H1 (cell line): ENCODE measurements at regions not wholly inside any gene's neighbourhood (a gene's known extent, or its start where the extent isn't known, plus 50 kb on each side); places are given as distances from the start of the nearest gene placed in this dataset.

ENCODE experiments used
- CTCF ChIA-PET: fragments of 300-600 bp; sonication (Branson Sonifier 250); formaldehyde crosslinking; loops from one replicate; lab custom pipeline; 2021; ENCODE audit not compliant: partially characterized antibody; lab: Charles Lee
- POLR2A ChIA-PET: fragments of 300-600 bp; sonication (Branson Sonifier 250); formaldehyde crosslinking; loops from one replicate; lab custom pipeline; 2021; ENCODE audit warnings: inconsistent platforms; ENCODE audit not compliant: partially characterized antibody; lab: Charles Lee
- DNase-seq, 2 experiments: peaks; one replicate each; pipeline versions ENCODE4 v3.0.0 to v3.0.0-alpha.2; 2010 to 2022; ENCODE audit warnings: low spot score in 2 of 2, low read depth in 1 of 2, mixed read lengths in 1 of 2
- FAIRE-seq: peaks from 2 replicates; lab custom pipeline; 2011; peaks lifted over from hg19 to GRCh38; lab: Jason Lieb, UNC
- H2AFZ ChIP-seq: 2 replicates; pipeline ENCODE4 v1.8.1; 2012; ENCODE audit warnings: low read length, inconsistent platforms
- H2AK5ac ChIP-seq: 2 replicates; pipeline ENCODE4 v1.6.1; 2013; ENCODE audit warnings: low read depth, low read length
- H2BK120ac ChIP-seq: replicated peaks from 2 replicates; pipeline ENCODE3; 2013; ENCODE audit warnings: low read depth, low read length, inconsistent platforms
- H2BK12ac ChIP-seq: 2 replicates; pipeline ENCODE4 v1.6.1; 2013; ENCODE audit warnings: low read depth, low read length
- H2BK15ac ChIP-seq: 2 replicates; pipeline ENCODE4 v1.6.1; 2013; ENCODE audit warnings: low read length
- H2BK20ac ChIP-seq: 2 replicates; pipeline ENCODE4 v1.6.1; 2013; ENCODE audit warnings: low read length
- H2BK5ac ChIP-seq: 2 replicates; pipeline ENCODE4 v1.6.1; 2013; ENCODE audit warnings: low read depth, low read length
- H3K14ac ChIP-seq: 2 replicates; pipeline ENCODE4 v1.6.1; 2013; ENCODE audit warnings: inconsistent platforms; ENCODE audit not compliant: insufficient read length
- H3K18ac ChIP-seq: 2 replicates; pipeline ENCODE4 v1.6.1; 2013; ENCODE audit warnings: low read length; ENCODE audit errors: extremely low read depth
- H3K23ac ChIP-seq: 2 replicates; pipeline ENCODE4 v1.6.1; 2013; ENCODE audit warnings: inconsistent platforms; ENCODE audit not compliant: insufficient read length
- H3K23me2 ChIP-seq: 2 replicates; pipeline ENCODE4 v1.6.1; 2013; ENCODE audit warnings: low read depth, low read length
- H3K27ac ChIP-seq: 2 replicates; pipeline ENCODE4 v1.6.1; 2011; ENCODE audit warnings: low read depth, low read length, inconsistent platforms
- H3K27me3 ChIP-seq, 4 experiments: replicated peaks in 1 of 4; 1 replicate in 1 of 4; 2 replicates in 3 of 4; pipeline versions ENCODE4 v1.6.1 to v1.8.1; 2011 to 2013; ENCODE audit warnings: low read length in 3 of 4, mild to moderate bottlenecking in 3 of 4, inconsistent platforms in 2 of 4, mixed read lengths in 2 of 4, moderate library complexity in 1 of 4; ENCODE audit not compliant: control insufficient read depth in 3 of 4, insufficient read depth in 3 of 4; ENCODE audit errors: extremely low read depth in 1 of 4
- H3K36me3 ChIP-seq, 4 experiments: 2 replicates each; pipeline versions ENCODE4 v1.6.1 to v1.8.1; 2011 to 2013; ENCODE audit warnings: mild to moderate bottlenecking in 4 of 4, low read length in 3 of 4, moderate library complexity in 2 of 4, control low read depth in 1 of 4, inconsistent platforms in 1 of 4; ENCODE audit not compliant: insufficient read depth in 4 of 4, control insufficient read depth in 2 of 4
- H3K4ac ChIP-seq: replicated peaks from 2 replicates; pipeline ENCODE3; 2013; ENCODE audit warnings: low read length, low read depth, mixed read lengths, inconsistent platforms; ENCODE audit not compliant: insufficient read length
- H3K4me1 ChIP-seq, 4 experiments: replicated peaks in 1 of 4; 1 replicate in 1 of 4; 2 replicates in 3 of 4; pipeline versions ENCODE4 v1.6.1 to v1.8.1; 2011 to 2013; ENCODE audit warnings: low read length in 3 of 4, inconsistent platforms in 2 of 4, mixed read lengths in 1 of 4; ENCODE audit not compliant: insufficient read depth in 4 of 4, control insufficient read depth in 3 of 4
- H3K4me2 ChIP-seq, 2 experiments: 2 replicates each; pipeline versions ENCODE4 v1.6.1 to v1.8.1; 2011 to 2013; ENCODE audit warnings: low read depth in 2 of 2, low read length in 2 of 2, control low read depth in 1 of 2, inconsistent platforms in 1 of 2, mild to moderate bottlenecking in 1 of 2; ENCODE audit not compliant: insufficient read depth in 1 of 2
- H3K4me3 ChIP-seq, 4 experiments: fragments of 200-600, 300-600 bp in 1 of 4; sonication (generic), shearing (Covaris generic), sonication (Bioruptor Twin) in 1 of 4; 2 replicates each; pipeline versions ENCODE4 v1.5.1 to v1.8.1; 2011 to 2016; ENCODE audit warnings: low read length in 4 of 4, low read depth in 3 of 4, control low read depth in 2 of 4, inconsistent platforms in 2 of 4, mild to moderate bottlenecking in 2 of 4, mixed read lengths in 1 of 4, moderate library complexity in 1 of 4; ENCODE audit not compliant: insufficient read depth in 2 of 4; ENCODE audit errors: extremely low read depth in 1 of 4
- H3K56ac ChIP-seq: replicated peaks from 2 replicates; pipeline ENCODE3; 2013; ENCODE audit warnings: low read depth, mild to moderate bottlenecking, mixed read lengths, low read length, inconsistent platforms; ENCODE audit not compliant: insufficient read length
- H3K79me1 ChIP-seq: 2 replicates; pipeline ENCODE4 v1.6.1; 2013; ENCODE audit warnings: low read depth, low read length, control low read depth
- H3K79me2 ChIP-seq, 2 experiments: 2 replicates each; pipeline versions ENCODE4 v1.6.1 to v1.8.1; 2012 to 2013; ENCODE audit warnings: low read length in 2 of 2, mild to moderate bottlenecking in 2 of 2, inconsistent platforms in 1 of 2; ENCODE audit not compliant: insufficient read depth in 2 of 2, control insufficient read depth in 1 of 2
- H3K9ac ChIP-seq, 4 experiments: replicated peaks in 1 of 4; 1 replicate in 1 of 4; 2 replicates in 3 of 4; pipeline versions ENCODE4 v1.6.1 to v1.8.1; 2011 to 2013; ENCODE audit warnings: low read depth in 3 of 4, low read length in 3 of 4, control low read depth in 2 of 4, mild to moderate bottlenecking in 2 of 4, moderate library complexity in 2 of 4, inconsistent platforms in 1 of 4; ENCODE audit errors: extremely low read depth in 1 of 4
- H3K9me3 ChIP-seq, 2 experiments: 2 replicates each; pipeline versions ENCODE4 v1.6.1 to v1.8.1; 2012 to 2013; ENCODE audit warnings: mild to moderate bottlenecking in 2 of 2, moderate library complexity in 2 of 2, control low read depth in 1 of 2, inconsistent platforms in 1 of 2, low read depth in 1 of 2, low read length in 1 of 2, mixed read lengths in 1 of 2; ENCODE audit not compliant: insufficient read depth in 2 of 2
- H4K20me1 ChIP-seq, 2 experiments: replicated peaks in 1 of 2; 2 replicates each; pipeline versions ENCODE3 to v1.8.1; 2011 to 2013; ENCODE audit warnings: inconsistent platforms in 2 of 2, low read length in 2 of 2, mild to moderate bottlenecking in 1 of 2; ENCODE audit not compliant: insufficient read depth in 2 of 2, control insufficient read depth in 1 of 2
- H4K5ac ChIP-seq: 2 replicates; pipeline ENCODE4 v1.6.1; 2013; ENCODE audit warnings: low read length, low read depth, mixed read lengths, inconsistent platforms; ENCODE audit not compliant: insufficient read length
- H4K8ac ChIP-seq: 2 replicates; pipeline ENCODE4 v1.8.0; 2013; ENCODE audit warnings: mild to moderate bottlenecking, moderate library complexity, low read length, inconsistent platforms; ENCODE audit not compliant: insufficient read depth; ENCODE audit errors: extremely low read depth
- H4K91ac ChIP-seq: replicated peaks from 2 replicates; pipeline ENCODE3; 2013; ENCODE audit warnings: low read length, mixed read lengths, inconsistent platforms; ENCODE audit not compliant: insufficient read length
- CTBP2 ChIP-seq: IDR thresholded peaks from 2 replicates; pipeline ENCODE4 v1.7.0; 2011; ENCODE audit warnings: borderline replicate concordance, mild to moderate bottlenecking, moderate library complexity, mixed read lengths, low read length; ENCODE audit not compliant: insufficient read depth, insufficient read length
- MAFK ChIP-seq: IDR thresholded peaks from 2 replicates; pipeline ENCODE4 v1.6.1; 2012; ENCODE audit warnings: low read depth, mild to moderate bottlenecking, improper control_type of control experiment, low read length
- RFX5 ChIP-seq: IDR thresholded peaks from 2 replicates; pipeline ENCODE4 v1.6.1; 2011; ENCODE audit warnings: low read depth, low read length, improper control_type of control experiment, borderline replicate concordance
- SIN3A ChIP-seq, 2 experiments: IDR thresholded peaks in 1 of 2; conservative IDR thresholded peaks in 1 of 2; 2 replicates each; pipeline ENCODE4 v1.6.1; 2011 to 2012; ENCODE audit warnings: low read length in 2 of 2, improper control_type of control experiment in 1 of 2, low read depth in 1 of 2, mild to moderate bottlenecking in 1 of 2
- SIX5 ChIP-seq: IDR thresholded peaks from 2 replicates; pipeline ENCODE4 v1.6.1; 2011; ENCODE audit warnings: mild to moderate bottlenecking, low read depth, low read length
- TAF1 ChIP-seq: IDR thresholded peaks from 2 replicates; pipeline ENCODE4 v1.6.1; 2011; ENCODE audit warnings: mild to moderate bottlenecking, low read depth, low read length
- WGBS, 2 experiments: shearing (Covaris generic) in 1 of 2; methylation state at CpG; one replicate each; pipeline versions ENCODE4 v1.1.6 to v1.1.7; 2013 to 2015; ENCODE audit warnings: low lambda C conversion rate in 2 of 2, mixed read lengths in 2 of 2, inconsistent platforms in 1 of 2, low coverage in 1 of 2, missing lambda C conversion rate in 1 of 2; ENCODE audit not compliant: insufficient replicate concordance in 2 of 2, insufficient coverage in 1 of 2, insufficient read length in 1 of 2; ENCODE audit errors: extremely low coverage in 1 of 2, missing lambda C conversion rate in 1 of 2; 5-methylcytosine and 5-hydroxymethylcytosine counted together
- TF ChIP-seq, protein P1 (sequence below): IDR thresholded peaks from 2 replicates; pipeline ENCODE4 v1.6.1; 2011; ENCODE audit warnings: low read length, improper control_type of control experiment

DNA sequence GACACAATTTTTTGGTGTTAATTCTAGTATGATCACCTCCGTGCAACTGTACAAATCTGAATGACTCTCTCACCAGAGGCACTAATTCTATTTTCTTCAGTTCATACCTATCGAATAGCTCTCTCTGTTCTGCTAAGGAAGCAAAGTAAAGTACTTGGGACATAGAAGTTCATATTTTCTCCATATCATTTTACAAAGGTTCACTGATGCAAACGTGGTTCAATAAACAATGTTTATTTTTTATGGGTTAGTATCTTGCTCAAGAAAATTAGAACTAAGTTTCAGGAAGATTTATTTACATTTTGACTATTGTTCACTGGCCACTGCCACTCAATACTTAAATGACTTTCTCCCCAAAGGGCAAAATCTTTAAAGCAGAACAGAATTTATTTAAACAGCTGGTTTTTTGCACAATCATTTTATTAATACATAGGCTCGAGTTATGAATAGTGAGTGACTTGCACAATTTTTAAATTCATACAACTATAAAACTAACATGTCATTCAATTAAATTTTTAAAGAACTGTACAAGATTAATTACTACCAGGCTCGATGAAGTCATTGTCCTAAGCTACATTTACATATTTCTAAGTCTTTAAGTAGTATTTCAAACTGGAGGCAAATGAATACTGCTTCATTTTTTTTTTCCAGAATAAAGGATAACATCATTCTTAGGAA is 255.8 kb downstream of the C16orf95 start:
- H3K18ac ChIP-seq, result no peak overlapping the region
- no peak overlapping the region for H2BK12ac ChIP-seq
- H3K79me1 ChIP-seq, result no peaks in the 10 kb centered on the region
- H4K20me1 ChIP-seq, result no peaks in the 10 kb centered on the region
- no peak overlapping the region for H3K9ac ChIP-seq
- no peak overlapping the region for H4K91ac ChIP-seq
- CTCF ChIA-PET, result interaction anchor here (0.6 to 5.5 kb wide), 26 partner anchors 9 to 1035 kb away, joined by 3 to 52 read pairs (median 4); no protein-coding TSS in a partner anchor
- H4K8ac ChIP-seq, result no peak overlapping the region
- H3K27ac ChIP-seq, result no peak overlapping the region
- H3K23me2 ChIP-seq, result no peaks in the 10 kb centered on the region; the same call in 1 of the 2 replicates
- no peak overlapping the region for H3K4me2 ChIP-seq
- H3K27me3 ChIP-seq, result no peaks in the 10 kb centered on the region
- TF ChIP-seq SIX5 (no peak), MAFK (no peak), CTBP2 (no peak), RFX5 (no peak), TAF1 (no peak), SIN3A (conservative IDR thresholded peaks at IDR 0.05 in 1 of 2, IDR thresholded peaks at IDR 0.05 in 1 of 2; ENCODE audit: low read depth in 1 of 2, low read length in 2 of 2) (no peak)
- TF ChIP-seq, protein P1, sequence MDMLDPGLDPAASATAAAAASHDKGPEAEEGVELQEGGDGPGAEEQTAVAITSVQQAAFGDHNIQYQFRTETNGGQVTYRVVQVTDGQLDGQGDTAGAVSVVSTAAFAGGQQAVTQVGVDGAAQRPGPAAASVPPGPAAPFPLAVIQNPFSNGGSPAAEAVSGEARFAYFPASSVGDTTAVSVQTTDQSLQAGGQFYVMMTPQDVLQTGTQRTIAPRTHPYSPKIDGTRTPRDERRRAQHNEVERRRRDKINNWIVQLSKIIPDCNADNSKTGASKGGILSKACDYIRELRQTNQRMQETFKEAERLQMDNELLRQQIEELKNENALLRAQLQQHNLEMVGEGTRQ, result no peak
- TF ChIP-seq, all 59 proteins: peak for 0
- WGBS, 2 experiments, result 69% methylated on average over 5 of the region's 5 CpGs; no CpG with 5 or more reads in 1 of the 2 experiments
- H3K36me3 ChIP-seq, result no peaks in the 10 kb centered on the region
- no peak overlapping the region for H3K4me3 ChIP-seq
- no peaks in the 10 kb centered on the region for H3K9me3 ChIP-seq
- no peak overlapping the region for H2BK5ac ChIP-seq
- H2BK120ac ChIP-seq, result no peak overlapping the region
- DNase-seq, result no peak
- no peak overlapping the region for H3K14ac ChIP-seq
- H2AK5ac ChIP-seq, result no peak overlapping the region
- no peak overlapping the region for H3K4ac ChIP-seq
- no peak overlapping the region for H2BK20ac ChIP-seq
- no peaks in the 10 kb centered on the region for H3K79me2 ChIP-seq
- no peak for FAIRE-seq
- POLR2A ChIA-PET, result no interaction called here
- H3K56ac ChIP-seq, result no peak overlapping the region
- H2AFZ ChIP-seq, result no peak overlapping the region
- no peak overlapping the region for H2BK15ac ChIP-seq
- H3K4me1 ChIP-seq, result no peaks in the 10 kb centered on the region
- H4K5ac ChIP-seq, result no peak overlapping the region
- no peak overlapping the region for H3K23ac ChIP-seq
